Right cardiac atrium (tissue), 5 donors: ENCODE measurements at regions not wholly inside any gene's neighbourhood (a gene's known extent, or its start where the extent isn't known, plus 50 kb on each side); places are given as distances from the start of the nearest gene placed in this dataset.
A peak's percentile ranks its signal among the peaks of the same experiment; 100 is the strongest.

Experiments
- ATAC-seq, 2 donors: fragments of 200-7000 bp; cut with Tn5 transposase; one replicate each; pipeline versions ENCODE4 v1.8.0 to v1.9.1; 2020; ENCODE audit warnings: moderate library complexity in 2 of 2, mild to moderate bottlenecking in 1 of 2
- DNase-seq, 3 donors: peaks; one replicate each; pipeline ENCODE4 v3.0.0-alpha.2; 2020
- H3K27ac ChIP-seq: one replicate; pipeline ENCODE4 v1.5.1; 2013; ENCODE audit warnings: mild to moderate bottlenecking, low read length, control low read depth, moderate library complexity
- H3K27me3 ChIP-seq: one replicate; pipeline ENCODE4 v1.6.1; 2013; ENCODE audit not compliant: control insufficient read depth, insufficient read depth
- H3K4me1 ChIP-seq: one replicate; pipeline ENCODE4 v1.6.1; 2013; ENCODE audit warnings: low read length; ENCODE audit not compliant: control insufficient read depth, insufficient read depth
- H3K4me3 ChIP-seq: one replicate; pipeline ENCODE4 v1.5.1; 2013; ENCODE audit warnings: low read length, control low read depth
- H3K9me3 ChIP-seq: one replicate; pipeline ENCODE4 v1.6.1; 2013; ENCODE audit warnings: low read length; ENCODE audit not compliant: control insufficient read depth
- WGBS: extraction: QIAGEN DNeasy Blood & Tissue Kit; methylation state at CpG from one replicate; pipeline ENCODE4 v1.1.7; 2013; 5-methylcytosine and 5-hydroxymethylcytosine counted together
- intact Hi-C, 4 donors: fragments of 100-400 bp; cut with DNase I; formaldehyde crosslinking; loops; one replicate each; pipeline versions ENCODE4 v1.11.0 to v1.14.0; 2022 to 2023
- donor health status: healthy with polysubstance abuse.
- donor health status: DM: no; HTN: yes; CAD: no.
- donor health status: DM: no; HTN: no; CAD: no.
- donor health status: DM: no; HTN: yes; CAD: no; lungs with severe emphysema.
- donor health status: DM: yes; HTN: yes; CAD: no.

GRCh38 chr6:145531032-145531431, 204.3 kb downstream of the EPM2A start:
- H3K27ac ChIP-seq, result no peak overlapping the region
- intact Hi-C loops, result no loop called here
- WGBS, result 60% methylated on average over 1 of the region's 1 CpG
- no peaks in the 10 kb centered on the region for H3K9me3 ChIP-seq
- no peak overlapping the region for H3K4me3 ChIP-seq
- DNase-seq (no peak), ATAC-seq (no peak)
- H3K4me1 ChIP-seq, result no peaks in the 10 kb centered on the region
- H3K27me3 ChIP-seq, result no peaks in the 10 kb centered on the region

GRCh38 chr6:145531822-145532221, 203.5 kb downstream of the EPM2A start:
- H3K27ac ChIP-seq, result no peak overlapping the region
- intact Hi-C loops, result no loop called here
- H3K27me3 ChIP-seq, result no peaks in the 10 kb centered on the region
- no peaks in the 10 kb centered on the region for H3K9me3 ChIP-seq
- DNase-seq (no peak), ATAC-seq (no peak)
- WGBS, result 37% methylated on average over 3 of the region's 3 CpGs
- no peak overlapping the region for H3K4me3 ChIP-seq
- no peaks in the 10 kb centered on the region for H3K4me1 ChIP-seq

DNA sequence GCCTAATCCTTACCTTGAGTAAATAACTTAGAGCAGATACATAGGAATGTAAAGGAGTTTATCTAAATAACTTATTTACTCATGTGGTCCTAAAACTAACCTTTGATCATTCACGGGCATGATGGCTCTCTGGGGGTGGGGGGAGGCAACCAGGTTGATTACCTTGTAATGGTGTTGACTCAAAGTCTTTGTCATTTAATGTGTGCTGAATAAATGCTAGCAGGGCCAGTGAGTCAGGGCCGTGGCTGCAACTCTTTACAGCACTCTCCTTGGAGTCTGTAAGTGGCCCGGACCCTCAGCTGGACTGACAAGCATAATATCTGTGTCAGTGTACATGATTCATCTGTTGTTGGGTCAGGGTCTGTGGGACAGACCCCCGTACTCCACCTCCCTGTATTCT, 203.0 kb downstream of the EPM2A start:
- WGBS, result 42% methylated on average over 4 of the region's 4 CpGs

DNA sequence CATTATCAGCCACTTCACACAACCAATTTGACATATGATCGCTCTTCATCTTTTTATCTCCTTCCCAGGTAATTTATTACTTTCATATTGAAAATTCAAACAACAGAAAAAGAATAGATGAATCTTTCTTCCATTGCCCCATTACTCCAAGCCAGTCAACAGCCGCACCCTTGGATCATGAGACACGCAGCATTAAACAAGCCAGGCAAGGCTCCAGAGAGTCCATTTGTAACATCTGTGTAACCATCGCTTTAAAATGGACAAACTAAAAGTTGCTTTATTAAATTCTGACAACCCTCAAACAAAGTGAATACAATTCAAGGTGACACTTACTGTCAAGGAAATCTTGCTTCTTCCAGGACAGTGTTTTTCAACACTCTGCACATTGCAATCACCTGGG, 200.3 kb downstream of the EPM2A start:
- ATAC-seq (no peak), DNase-seq (no peak)
- Histone ChIP-seq H3K27ac (no peak overlapping the region), H3K4me1 (no peaks in the 10 kb centered on the region), H3K9me3 (no peaks in the 10 kb centered on the region), H3K4me3 (no peak overlapping the region), H3K27me3 (no peaks in the 10 kb centered on the region)
- WGBS, result 86% methylated on average over 4 of the region's 4 CpGs
- intact Hi-C loops, result no loop called here

More for the DNA sequence above, 203.0 kb downstream of the EPM2A start:
- Histone ChIP-seq H3K4me3 (no peak overlapping the region), H3K27me3 (no peaks in the 10 kb centered on the region), H3K27ac (no peak overlapping the region), H3K9me3 (no peaks in the 10 kb centered on the region), H3K4me1 (no peaks in the 10 kb centered on the region)
- no peak for ATAC-seq
- intact Hi-C loops, result no loop called here
- DNase-seq, result no peak

GRCh38 chr6:145538989-145539388, 196.3 kb downstream of the EPM2A start:
- no peaks in the 10 kb centered on the region for H3K9me3 ChIP-seq
- intact Hi-C loops, result no loop called here
- H3K4me3 ChIP-seq, result no peak overlapping the region
- H3K4me1 ChIP-seq, result no peaks in the 10 kb centered on the region
- no peak overlapping the region for H3K27ac ChIP-seq
- DNase-seq, result no peak
- H3K27me3 ChIP-seq, result no peaks in the 10 kb centered on the region
- 74% methylated on average over 1 of the region's 1 CpG for WGBS
- ATAC-seq, result no peak

- DNase-seq (peak in 1 of 3 donors; percentile 36), ATAC-seq (no peak)
Measured at GRCh38 chr6:145539831-145540230, 195.5 kb downstream of the EPM2A start.

DNA sequence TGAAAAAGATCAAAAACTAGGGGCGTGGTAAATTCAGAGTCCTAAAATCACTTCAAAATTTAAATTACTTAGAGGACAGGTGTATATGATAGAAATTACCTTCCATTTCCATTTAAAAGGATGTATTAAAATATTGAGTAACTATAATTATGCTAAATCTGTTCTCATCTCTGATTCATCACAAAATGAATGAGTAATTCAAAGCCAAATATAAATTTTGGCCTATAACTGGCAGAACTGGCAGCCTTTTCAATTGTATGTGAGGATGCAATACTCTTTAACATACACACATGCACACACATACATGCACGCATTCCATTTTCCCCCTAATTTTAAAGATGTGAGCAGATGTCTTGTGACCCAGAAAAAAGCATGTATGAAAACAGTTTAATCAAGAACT, 194.6 kb downstream of the EPM2A start:
- no peak for DNase-seq
- Histone ChIP-seq H3K9me3 (no peaks in the 10 kb centered on the region), H3K27ac (no peak overlapping the region), H3K4me3 (no peak overlapping the region), H3K27me3 (no peaks in the 10 kb centered on the region), H3K4me1 (no peaks in the 10 kb centered on the region)
- intact Hi-C loops, result no loop called here
- ATAC-seq, result no peak
- 93% methylated on average over 2 of the region's 2 CpGs for WGBS

More at GRCh38 chr6:145539831-145540230, 195.5 kb downstream of the EPM2A start:
- no peaks in the 10 kb centered on the region for H3K9me3 ChIP-seq
- no peak overlapping the region for H3K27ac ChIP-seq
- intact Hi-C loops, result no loop called here
- H3K4me3 ChIP-seq, result no peak overlapping the region
- 75% methylated on average over 3 of the region's 3 CpGs for WGBS
- no peaks in the 10 kb centered on the region for H3K4me1 ChIP-seq
- no peaks in the 10 kb centered on the region for H3K27me3 ChIP-seq

GRCh38 chr6:145544041-145544440, 191.3 kb downstream of the EPM2A start:
- H3K27me3 ChIP-seq, result no peaks in the 10 kb centered on the region
- H3K4me3 ChIP-seq, result no peak overlapping the region
- ATAC-seq, result no peak
- no peaks in the 10 kb centered on the region for H3K4me1 ChIP-seq
- no peaks in the 10 kb centered on the region for H3K9me3 ChIP-seq
- H3K27ac ChIP-seq, result no peak overlapping the region
- 72% methylated on average over 1 of the region's 1 CpG for whole genome bisulfite sequencing
- intact Hi-C loops, result no loop called here
- peak in 1 of 3 donors; percentile 9 for DNase-seq

DNA sequence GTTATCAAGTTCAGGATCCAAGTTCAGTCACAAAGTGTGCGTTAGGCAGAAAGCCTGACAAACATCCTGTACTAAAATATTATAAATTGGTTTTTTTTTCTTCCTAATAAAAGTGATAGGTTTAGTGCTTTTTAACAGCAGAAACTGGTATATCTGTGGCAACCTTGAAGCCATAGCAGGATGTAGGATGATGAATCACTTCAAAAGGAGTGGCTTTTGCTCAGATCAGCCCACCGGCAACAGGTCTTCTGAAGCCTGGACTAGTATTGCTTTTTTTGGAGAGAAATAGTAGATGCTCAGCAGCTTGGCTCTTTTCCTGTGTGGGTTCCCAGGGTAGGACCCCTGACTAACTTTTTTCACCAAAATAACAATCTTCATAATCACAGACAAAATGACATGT, 190.8 kb downstream of the EPM2A start:
- Histone ChIP-seq H3K27me3 (no peaks in the 10 kb centered on the region), H3K9me3 (no peaks in the 10 kb centered on the region), H3K4me1 (no peaks in the 10 kb centered on the region), H3K27ac (no peak overlapping the region), H3K4me3 (no peak overlapping the region)
- intact Hi-C loops, result no loop called here
- WGBS, result 72% methylated on average over 2 of the region's 2 CpGs
- DNase-seq, result no peak
- no peak for ATAC-seq

DNA sequence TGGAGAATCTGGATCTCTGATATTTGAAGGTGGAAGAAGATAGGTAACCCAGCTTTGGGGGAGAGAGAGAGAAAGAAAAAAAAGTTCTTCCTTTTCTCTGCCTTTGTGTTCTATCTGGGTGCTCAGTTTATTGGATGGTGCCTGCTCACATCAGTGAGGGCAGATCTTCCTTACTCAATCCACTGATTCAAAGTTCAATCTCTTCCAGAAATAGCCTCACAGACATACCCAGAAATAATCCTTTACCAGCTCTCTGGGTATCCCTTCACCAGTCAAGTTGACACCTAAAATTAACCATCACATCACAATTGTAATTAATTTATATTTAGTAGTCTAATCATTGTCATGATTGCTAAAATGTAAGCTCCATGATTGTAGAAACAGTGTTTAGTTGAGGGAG, 189.1 kb downstream of the EPM2A start:
- no peaks in the 10 kb centered on the region for H3K27me3 ChIP-seq
- H3K27ac ChIP-seq, result no peak overlapping the region
- ATAC-seq, result no peak
- no peaks in the 10 kb centered on the region for H3K9me3 ChIP-seq
- no peak overlapping the region for H3K4me3 ChIP-seq
- H3K4me1 ChIP-seq, result no peaks in the 10 kb centered on the region
- DNase-seq, result no peak
- intact Hi-C loops, result no loop called here

DNA sequence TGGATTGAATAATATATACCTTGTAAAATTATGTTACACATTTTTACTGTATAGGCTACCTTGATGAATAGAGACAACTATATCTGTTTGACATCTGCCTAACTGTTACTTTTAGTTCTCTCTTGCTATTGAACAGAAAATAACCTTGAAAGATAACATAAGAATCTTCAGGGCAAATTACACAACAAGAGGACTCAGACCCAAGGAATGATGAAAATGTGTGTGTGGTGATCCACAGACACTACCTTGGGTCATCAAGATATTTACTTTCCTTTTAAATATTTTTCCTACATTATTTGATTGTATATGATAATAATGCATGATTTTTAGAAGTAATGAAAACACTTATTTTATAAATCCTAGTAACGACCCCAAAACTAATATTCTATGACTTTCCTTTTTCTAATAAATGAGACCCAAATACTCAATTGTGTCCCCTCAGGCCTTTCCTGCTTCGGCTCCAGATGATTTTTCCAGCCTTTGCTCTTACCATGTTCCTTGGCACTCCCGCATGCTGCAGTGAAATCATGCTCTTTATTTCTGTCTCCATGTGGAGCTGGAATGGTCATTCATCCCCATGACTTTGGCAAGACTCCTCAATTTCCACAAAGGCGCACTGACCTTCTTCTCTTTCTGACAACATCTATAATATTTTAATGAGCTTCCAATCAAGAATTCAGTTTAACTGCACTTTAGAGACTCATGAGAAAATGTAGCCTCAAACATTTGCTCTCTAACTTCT, 187.6 kb downstream of the EPM2A start:
- H3K4me1 ChIP-seq, result no peaks in the 10 kb centered on the region
- H3K4me3 ChIP-seq, result no peak overlapping the region
- ATAC-seq (peak in 1 of 2 donors; percentile 38), DNase-seq (peak in 2 of 3 donors; percentile 16 to 40)
- WGBS, result 65% methylated on average over 4 of the region's 4 CpGs
- no peak overlapping the region for H3K27ac ChIP-seq
- no peaks in the 10 kb centered on the region for H3K9me3 ChIP-seq
- intact Hi-C loops, result no loop called here
- H3K27me3 ChIP-seq, result no peaks in the 10 kb centered on the region
